AG09319 (cell line): ENCODE measurements at regions not wholly inside any gene's neighbourhood (a gene's known extent, or its start where the extent isn't known, plus 50 kb on each side); places are given as distances from the start of the nearest gene placed in this dataset.

Experiments
- DNase-seq: peaks from one replicate; pipeline ENCODE4 v3.0.0-alpha.2; 2010; ENCODE audit warnings: low read depth; ENCODE audit errors: extremely low read depth
- TF ChIP-seq, protein P1 (sequence below): IDR thresholded peaks from 2 replicates; pipeline ENCODE4 v1.5.1; 2011; ENCODE audit warnings: low read depth, mild to moderate bottlenecking, inconsistent platforms, low read length, moderate library complexity

DNA sequence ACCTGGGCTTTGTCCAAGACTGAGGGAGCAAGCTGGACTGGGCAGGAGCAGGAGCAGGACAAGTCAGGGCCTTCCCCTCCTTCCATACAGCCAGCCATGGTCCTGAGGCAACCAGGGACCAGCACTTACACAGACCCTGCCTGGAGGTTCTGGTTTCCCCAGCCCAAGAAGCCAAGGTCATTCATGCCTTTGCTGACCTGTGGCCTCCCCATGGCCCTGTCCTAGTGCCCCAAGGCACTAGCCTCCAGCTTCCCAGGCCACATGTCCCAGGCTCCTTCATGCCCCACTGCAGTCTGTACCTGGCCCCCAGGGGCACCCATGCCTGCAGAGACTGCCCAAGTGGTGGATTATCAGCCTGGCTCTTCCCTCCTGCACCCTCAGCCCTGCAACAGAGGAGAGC lies 243.9 kb downstream of the TOMM20 start:
- no peak for DNase-seq
- TF ChIP-seq, protein P1, sequence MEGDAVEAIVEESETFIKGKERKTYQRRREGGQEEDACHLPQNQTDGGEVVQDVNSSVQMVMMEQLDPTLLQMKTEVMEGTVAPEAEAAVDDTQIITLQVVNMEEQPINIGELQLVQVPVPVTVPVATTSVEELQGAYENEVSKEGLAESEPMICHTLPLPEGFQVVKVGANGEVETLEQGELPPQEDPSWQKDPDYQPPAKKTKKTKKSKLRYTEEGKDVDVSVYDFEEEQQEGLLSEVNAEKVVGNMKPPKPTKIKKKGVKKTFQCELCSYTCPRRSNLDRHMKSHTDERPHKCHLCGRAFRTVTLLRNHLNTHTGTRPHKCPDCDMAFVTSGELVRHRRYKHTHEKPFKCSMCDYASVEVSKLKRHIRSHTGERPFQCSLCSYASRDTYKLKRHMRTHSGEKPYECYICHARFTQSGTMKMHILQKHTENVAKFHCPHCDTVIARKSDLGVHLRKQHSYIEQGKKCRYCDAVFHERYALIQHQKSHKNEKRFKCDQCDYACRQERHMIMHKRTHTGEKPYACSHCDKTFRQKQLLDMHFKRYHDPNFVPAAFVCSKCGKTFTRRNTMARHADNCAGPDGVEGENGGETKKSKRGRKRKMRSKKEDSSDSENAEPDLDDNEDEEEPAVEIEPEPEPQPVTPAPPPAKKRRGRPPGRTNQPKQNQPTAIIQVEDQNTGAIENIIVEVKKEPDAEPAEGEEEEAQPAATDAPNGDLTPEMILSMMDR: no peak

DNA sequence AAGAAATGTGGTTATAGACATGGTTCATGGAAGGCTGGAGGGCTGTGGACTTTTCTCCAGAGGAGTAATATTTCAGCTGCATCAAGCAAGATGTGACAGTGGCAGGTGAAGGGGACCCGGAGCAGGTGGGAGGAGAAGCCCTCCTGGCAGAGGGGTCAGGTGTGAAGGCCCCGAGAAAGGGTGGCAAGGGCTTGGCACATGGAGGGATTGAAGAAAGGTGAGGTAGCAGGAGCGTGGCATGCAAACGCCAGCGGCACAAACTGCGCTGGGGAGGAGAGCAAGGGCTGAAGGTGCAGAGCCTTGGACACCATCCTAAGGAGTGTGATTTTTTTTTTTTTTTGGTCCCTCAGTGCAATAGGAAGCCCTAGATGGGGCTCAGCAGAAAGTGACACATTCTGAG lies 244.6 kb downstream of the TOMM20 start:
- no peak for DNase-seq
- TF ChIP-seq, protein P1: no peak

DNA sequence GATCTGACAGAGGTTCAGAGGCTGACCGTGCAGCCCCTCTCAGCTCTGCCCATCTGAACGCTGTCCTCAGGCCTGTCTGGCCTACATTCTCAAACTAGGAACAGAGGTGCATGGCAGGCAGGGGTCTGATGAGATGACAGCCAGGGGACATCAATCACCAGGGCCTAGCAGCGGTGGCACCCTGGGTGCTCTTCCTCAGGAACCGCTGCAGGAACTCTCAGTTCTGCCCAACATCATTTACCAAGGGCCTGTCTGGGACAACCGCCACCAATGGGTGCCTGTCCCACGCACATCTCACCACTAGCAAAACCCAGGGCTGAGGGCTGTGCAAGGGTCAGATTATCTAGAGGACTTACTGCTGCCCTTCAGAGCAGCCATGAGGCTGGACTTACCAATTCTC lies 245.7 kb downstream of the TOMM20 start:
- no peak for DNase-seq
- TF ChIP-seq, protein P1: no peak

DNA sequence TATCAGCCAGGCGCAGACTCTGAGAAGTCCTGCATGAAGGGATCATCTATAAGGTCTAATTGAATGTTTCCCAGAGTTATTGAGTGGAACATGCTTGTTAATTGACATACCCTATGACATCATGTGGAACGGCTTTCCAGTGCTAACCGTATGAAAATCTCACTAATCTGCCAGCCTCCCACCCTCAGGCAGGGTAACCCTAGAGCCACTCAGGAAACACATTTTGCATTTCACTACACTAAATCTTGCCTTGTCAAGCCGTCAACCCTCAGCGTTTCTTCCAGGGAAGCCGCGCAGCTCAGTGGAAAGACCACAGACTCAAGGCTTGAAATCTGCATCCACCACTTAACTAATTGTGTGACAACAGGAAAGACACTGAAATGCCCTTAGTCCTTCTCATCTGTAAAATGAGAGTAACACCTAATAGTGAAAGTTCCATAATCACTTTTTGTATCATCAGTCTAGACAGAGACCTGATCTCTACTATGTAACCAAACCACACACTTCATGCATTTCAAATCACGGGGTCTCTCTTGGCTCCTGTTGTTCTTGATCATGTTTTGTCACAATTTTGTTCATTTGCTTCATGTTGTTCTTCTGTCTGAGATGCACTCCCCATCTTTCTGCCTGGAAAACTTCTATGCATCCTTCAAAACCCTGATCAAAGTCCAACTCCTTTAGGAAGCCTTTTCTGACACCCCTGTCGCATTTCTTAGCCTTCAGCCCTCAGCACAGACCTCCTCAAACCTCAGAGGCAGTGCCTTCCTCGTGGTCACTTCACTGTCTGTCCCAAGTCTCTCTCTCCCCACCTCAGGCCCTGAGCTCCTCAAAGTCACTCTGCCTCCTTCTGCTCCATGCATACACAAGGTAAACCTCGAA lies 246.5 kb downstream of the TOMM20 start:
- DNase-seq: no peak
- TF ChIP-seq, protein P1: no peak

DNA sequence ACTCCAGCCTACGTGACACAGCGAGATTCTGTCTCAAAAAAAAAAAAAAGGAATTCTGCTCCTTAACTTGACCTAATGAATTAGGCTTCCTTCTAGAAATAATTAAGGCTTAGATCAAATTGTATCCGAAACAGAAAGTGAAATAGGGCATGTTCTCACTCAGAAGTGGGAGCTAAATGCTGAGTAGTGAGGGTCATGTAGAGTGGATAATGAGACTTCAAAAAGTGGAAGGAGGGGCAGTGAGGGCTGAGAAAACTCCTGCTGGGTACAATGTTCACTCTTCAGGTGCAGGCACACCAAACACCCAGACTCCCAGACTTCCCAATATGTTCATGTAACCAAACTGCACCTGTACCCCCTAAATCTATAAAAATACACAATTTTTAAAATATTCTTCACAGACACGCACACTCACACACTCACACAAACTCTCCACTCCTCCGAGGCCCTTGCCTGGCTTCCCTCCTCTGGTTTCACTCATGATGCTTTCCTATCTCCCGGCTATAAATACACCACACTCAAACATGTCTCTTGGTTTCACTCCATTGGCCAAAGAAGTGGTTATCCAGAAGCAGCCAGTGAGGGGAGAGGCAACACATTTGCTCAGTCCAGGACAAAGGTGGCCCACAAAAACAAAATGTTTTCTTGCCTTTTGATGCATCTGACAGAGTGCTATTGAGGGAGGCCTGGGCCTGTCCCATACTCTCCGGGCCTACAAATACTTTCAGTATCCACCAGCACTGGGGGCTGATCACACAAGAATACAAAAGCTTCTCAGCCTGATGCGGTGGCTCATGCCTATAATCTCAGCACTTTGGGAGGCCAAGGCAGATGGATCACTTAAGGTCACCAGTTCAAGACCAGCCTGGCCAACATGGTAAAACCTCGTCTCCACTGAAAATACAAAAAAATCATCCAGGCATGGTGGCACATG lies 249.2 kb downstream of the TOMM20 start:
- DNase-seq: no peak
- TF ChIP-seq, protein P1: no peak

DNA sequence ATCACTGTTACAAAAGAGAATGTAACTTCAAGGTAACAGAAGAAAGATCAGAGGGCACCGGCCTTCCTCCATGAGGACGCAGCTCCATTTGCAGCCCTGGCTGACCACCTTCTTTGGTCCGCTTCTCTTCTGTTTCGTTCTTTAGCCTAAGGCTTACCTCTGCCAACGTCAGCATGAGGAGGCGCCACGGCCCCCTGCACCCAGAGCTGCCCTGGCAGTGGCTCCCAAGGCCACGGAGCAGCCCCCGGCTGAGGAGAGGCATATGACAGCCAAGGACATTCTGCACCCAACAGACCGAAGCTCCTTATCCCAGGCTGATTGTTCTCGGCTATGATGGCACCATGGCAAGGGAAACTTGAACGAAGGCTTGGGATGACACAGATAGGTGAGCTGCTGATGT lies 250.3 kb downstream of the TOMM20 start:
- TF ChIP-seq, protein P1: no peak
- no peak for DNase-seq

DNA sequence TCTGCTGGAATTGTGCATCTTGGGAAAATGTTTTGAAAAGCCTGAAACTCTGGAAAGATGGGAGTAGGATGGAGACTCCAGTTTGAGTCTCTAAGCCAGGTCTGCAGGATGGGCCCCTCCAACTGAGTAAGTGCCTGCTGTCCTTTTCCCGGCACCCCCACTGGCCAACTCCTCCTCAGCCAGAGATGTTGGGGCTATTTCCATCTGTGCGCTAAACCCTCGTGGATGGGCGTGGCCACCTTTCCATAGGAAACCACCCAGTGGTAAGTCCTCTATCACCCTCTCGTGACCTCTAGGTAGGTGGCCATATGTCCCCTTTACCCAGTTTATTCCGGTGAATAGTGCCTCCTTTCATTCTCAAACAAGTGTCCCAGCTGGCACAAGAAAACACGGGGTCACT lies 250.9 kb downstream of the TOMM20 start:
- TF ChIP-seq, protein P1: no peak
- DNase-seq: no peak
